ENCODE measurements at regions not wholly inside any gene's neighbourhood (a gene's known extent, or its start where the extent isn't known, plus 50 kb on each side); places are given as distances from the start of the nearest gene placed in this dataset.

- no peak for TF ChIP-seq EZH2phosphoT487 (IDR thresholded peaks at IDR 0.05; ENCODE audit: borderline replicate concordance, low read length)
- TF ChIP-seq CTCF (IDR thresholded peaks at IDR 0.05; ENCODE audit: low read depth, low read length, poor library complexity, severe bottlenecking): no peak
Observed at GRCh38 chr2:51971136-51971535, 939.2 kb upstream of the NRXN1 start.

Measured in DOHH2 (cell line).